ENCODE measurements at regions not wholly inside any gene's neighbourhood (a gene's known extent, or its start where the extent isn't known, plus 50 kb on each side); places are given as distances from the start of the nearest gene placed in this dataset.

GRCh38 chr14:106291626-106292025 lies 765.2 kb downstream of the TMEM121 start:
- no peaks in the 10 kb centered on the region for H3K27me3 ChIP-seq (ENCODE audit: insufficient read depth)
- Mint-ChIP-seq H3K27ac (no peak overlapping the region), H3K9me3 (peaks cover 81% of the 10 kb centered on the region)

More at GRCh38 chr14:106291626-106292025, 765.2 kb downstream of the TMEM121 start:
- Histone ChIP-seq H3K4me3 (no peak overlapping the region), H3F3A (replicated peaks; ENCODE audit: low read depth) (no peaks in the 10 kb centered on the region), H3K4me2 (no peak overlapping the region), H3K9me2 (ENCODE audit: insufficient read depth) (no peaks in the 10 kb centered on the region), H3K4me1 (ENCODE audit: insufficient read depth) (no peaks in the 10 kb centered on the region), H3K27ac (ENCODE audit: low read depth) (no peak overlapping the region), H3K79me2 (replicated peaks; ENCODE audit: insufficient read depth) (no peaks in the 10 kb centered on the region), H4K20me1 (replicated peaks; ENCODE audit: insufficient read depth) (no peaks in the 10 kb centered on the region), H2AFZ (no peak overlapping the region), H3K36me3 (ENCODE audit: insufficient read depth) (peaks cover 3% of the 10 kb centered on the region; the same call in 1 of the 2 replicates)
- TF ChIP-seq NANOG (IDR thresholded peaks at IDR 0.05; ENCODE audit: borderline replicate concordance) = no peak
- TF ChIP-seq JUNB (IDR thresholded peaks at IDR 0.05; ENCODE audit: unreplicated experiment) = no peak
- TF ChIP-seq, protein P1, sequence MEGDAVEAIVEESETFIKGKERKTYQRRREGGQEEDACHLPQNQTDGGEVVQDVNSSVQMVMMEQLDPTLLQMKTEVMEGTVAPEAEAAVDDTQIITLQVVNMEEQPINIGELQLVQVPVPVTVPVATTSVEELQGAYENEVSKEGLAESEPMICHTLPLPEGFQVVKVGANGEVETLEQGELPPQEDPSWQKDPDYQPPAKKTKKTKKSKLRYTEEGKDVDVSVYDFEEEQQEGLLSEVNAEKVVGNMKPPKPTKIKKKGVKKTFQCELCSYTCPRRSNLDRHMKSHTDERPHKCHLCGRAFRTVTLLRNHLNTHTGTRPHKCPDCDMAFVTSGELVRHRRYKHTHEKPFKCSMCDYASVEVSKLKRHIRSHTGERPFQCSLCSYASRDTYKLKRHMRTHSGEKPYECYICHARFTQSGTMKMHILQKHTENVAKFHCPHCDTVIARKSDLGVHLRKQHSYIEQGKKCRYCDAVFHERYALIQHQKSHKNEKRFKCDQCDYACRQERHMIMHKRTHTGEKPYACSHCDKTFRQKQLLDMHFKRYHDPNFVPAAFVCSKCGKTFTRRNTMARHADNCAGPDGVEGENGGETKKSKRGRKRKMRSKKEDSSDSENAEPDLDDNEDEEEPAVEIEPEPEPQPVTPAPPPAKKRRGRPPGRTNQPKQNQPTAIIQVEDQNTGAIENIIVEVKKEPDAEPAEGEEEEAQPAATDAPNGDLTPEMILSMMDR (conservative IDR thresholded peaks at IDR 0.05; ENCODE audit: low read depth in 2 of 2) = no peak
- no peak for TF ChIP-seq ZNF462 (CRISPR knock-in tag; IDR thresholded peaks at IDR 0.05)
- no peak for TF ChIP-seq ZNF114 (CRISPR knock-in tag; IDR thresholded peaks at IDR 0.05)
- TF ChIP-seq, protein P2, sequence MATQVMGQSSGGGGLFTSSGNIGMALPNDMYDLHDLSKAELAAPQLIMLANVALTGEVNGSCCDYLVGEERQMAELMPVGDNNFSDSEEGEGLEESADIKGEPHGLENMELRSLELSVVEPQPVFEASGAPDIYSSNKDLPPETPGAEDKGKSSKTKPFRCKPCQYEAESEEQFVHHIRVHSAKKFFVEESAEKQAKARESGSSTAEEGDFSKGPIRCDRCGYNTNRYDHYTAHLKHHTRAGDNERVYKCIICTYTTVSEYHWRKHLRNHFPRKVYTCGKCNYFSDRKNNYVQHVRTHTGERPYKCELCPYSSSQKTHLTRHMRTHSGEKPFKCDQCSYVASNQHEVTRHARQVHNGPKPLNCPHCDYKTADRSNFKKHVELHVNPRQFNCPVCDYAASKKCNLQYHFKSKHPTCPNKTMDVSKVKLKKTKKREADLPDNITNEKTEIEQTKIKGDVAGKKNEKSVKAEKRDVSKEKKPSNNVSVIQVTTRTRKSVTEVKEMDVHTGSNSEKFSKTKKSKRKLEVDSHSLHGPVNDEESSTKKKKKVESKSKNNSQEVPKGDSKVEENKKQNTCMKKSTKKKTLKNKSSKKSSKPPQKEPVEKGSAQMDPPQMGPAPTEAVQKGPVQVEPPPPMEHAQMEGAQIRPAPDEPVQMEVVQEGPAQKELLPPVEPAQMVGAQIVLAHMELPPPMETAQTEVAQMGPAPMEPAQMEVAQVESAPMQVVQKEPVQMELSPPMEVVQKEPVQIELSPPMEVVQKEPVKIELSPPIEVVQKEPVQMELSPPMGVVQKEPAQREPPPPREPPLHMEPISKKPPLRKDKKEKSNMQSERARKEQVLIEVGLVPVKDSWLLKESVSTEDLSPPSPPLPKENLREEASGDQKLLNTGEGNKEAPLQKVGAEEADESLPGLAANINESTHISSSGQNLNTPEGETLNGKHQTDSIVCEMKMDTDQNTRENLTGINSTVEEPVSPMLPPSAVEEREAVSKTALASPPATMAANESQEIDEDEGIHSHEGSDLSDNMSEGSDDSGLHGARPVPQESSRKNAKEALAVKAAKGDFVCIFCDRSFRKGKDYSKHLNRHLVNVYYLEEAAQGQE (IDR thresholded peaks at IDR 0.05; ENCODE audit: unreplicated experiment) = no peak
- TF ChIP-seq ZNF331 (CRISPR knock-in tag; IDR thresholded peaks at IDR 0.05; ENCODE audit: low read depth) = no peak
- no peak for TF ChIP-seq POLR2AphosphoS5 (IDR thresholded peaks at IDR 0.05; ENCODE audit: low read depth)
- no peak for TF ChIP-seq EZH2 (IDR thresholded peaks at IDR 0.05; ENCODE audit: low read depth, unreplicated experiment)
- TF ChIP-seq EZH2phosphoT487 (IDR thresholded peaks at IDR 0.05; ENCODE audit: unreplicated experiment) = no peak
- DNase-seq (ENCODE audit: low spot score) (no peak), ATAC-seq (no peak)
- peaks cover 9% of the 10 kb centered on the region for H3K27me3 Mint-ChIP-seq (ENCODE audit: insufficient read depth, low read depth, poor library complexity)
- peaks cover 30% of the 10 kb centered on the region for H3K36me3 Mint-ChIP-seq (ENCODE audit: low read depth)
- H3K4me3 Mint-ChIP-seq = no peak overlapping the region
- H3K4me1 Mint-ChIP-seq = no peaks in the 10 kb centered on the region
